ENCODE measurements at regions not wholly inside any gene's neighbourhood (a gene's known extent, or its start where the extent isn't known, plus 50 kb on each side); places are given as distances from the start of the nearest gene placed in this dataset.

DNA sequence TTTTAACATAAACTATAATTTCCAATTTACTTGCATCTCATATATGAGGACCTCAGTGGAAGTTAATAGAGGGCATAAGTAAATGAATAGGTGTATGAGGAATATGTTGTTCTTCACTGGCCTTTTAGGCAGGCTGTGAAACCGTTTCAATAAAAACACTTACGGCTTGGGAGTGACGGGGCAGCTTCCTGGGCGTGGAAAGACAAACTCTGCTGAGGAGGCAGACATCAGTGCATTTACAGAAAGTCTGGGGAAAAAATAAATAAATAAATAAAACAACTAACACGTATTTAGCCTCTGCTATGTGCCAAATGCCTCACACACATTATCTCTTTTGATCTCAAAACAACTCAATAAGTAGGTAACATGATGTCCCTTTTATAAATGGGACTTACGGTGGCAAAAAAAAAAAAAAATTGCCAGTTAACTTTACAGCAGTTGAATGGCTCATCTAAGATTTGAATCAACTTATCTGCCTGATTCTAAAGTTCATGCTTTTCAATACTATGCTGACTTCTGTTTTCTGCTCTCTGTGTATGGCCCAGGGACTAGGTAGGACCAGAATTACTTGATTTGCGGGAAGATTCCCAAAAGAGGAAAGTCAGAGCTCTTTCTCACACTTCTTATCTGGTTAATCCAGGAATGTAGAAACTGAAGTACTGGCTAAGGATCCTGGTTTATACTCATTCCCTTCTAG, 77.5 kb upstream of the LRATD1 start:
- TF ChIP-seq NFE2 (IDR thresholded peaks at IDR 0.05; ENCODE audit: low read depth): no peak
- TF ChIP-seq, protein P1, sequence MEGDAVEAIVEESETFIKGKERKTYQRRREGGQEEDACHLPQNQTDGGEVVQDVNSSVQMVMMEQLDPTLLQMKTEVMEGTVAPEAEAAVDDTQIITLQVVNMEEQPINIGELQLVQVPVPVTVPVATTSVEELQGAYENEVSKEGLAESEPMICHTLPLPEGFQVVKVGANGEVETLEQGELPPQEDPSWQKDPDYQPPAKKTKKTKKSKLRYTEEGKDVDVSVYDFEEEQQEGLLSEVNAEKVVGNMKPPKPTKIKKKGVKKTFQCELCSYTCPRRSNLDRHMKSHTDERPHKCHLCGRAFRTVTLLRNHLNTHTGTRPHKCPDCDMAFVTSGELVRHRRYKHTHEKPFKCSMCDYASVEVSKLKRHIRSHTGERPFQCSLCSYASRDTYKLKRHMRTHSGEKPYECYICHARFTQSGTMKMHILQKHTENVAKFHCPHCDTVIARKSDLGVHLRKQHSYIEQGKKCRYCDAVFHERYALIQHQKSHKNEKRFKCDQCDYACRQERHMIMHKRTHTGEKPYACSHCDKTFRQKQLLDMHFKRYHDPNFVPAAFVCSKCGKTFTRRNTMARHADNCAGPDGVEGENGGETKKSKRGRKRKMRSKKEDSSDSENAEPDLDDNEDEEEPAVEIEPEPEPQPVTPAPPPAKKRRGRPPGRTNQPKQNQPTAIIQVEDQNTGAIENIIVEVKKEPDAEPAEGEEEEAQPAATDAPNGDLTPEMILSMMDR (IDR thresholded peaks at IDR 0.05 in 2 of 3, conservative IDR thresholded peaks at IDR 0.05 in 1 of 3; ENCODE audit: insufficient read depth in 2 of 3, low read depth in 1 of 3, low read length in 3 of 3): no peak
- TF ChIP-seq SP2 (IDR thresholded peaks at IDR 0.05; ENCODE audit: extremely low read depth, low read depth, low read length, poor library complexity, severe bottlenecking): no peak
- TF ChIP-seq ESRRA (IDR thresholded peaks at IDR 0.05; ENCODE audit: borderline replicate concordance, low read depth): no peak
- TF ChIP-seq, protein P2, sequence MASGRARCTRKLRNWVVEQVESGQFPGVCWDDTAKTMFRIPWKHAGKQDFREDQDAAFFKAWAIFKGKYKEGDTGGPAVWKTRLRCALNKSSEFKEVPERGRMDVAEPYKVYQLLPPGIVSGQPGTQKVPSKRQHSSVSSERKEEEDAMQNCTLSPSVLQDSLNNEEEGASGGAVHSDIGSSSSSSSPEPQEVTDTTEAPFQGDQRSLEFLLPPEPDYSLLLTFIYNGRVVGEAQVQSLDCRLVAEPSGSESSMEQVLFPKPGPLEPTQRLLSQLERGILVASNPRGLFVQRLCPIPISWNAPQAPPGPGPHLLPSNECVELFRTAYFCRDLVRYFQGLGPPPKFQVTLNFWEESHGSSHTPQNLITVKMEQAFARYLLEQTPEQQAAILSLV (tag; IDR thresholded peaks at IDR 0.05): no peak
- TF ChIP-seq TBP (optimal IDR thresholded peaks at IDR 0.05; ENCODE audit: low read depth, low read length): no peak
- TF ChIP-seq KDM4B (IDR thresholded peaks at IDR 0.05; ENCODE audit: borderline replicate concordance in 2 of 2, low read depth in 1 of 2): no peak
- TF ChIP-seq ZNF707 (CRISPR knock-in tag; conservative IDR thresholded peaks at IDR 0.05): no peak
- TF ChIP-seq NR3C1 (CRISPR knock-in tag; IDR thresholded peaks at IDR 0.05): no peak
- TF ChIP-seq PRPF4 (IDR thresholded peaks at IDR 0.05; ENCODE audit: insufficient read depth, low read depth, low read length, poor library complexity, severe bottlenecking): no peak
- no peak for TF ChIP-seq ETV6 (IDR thresholded peaks at IDR 0.05; ENCODE audit: borderline replicate concordance in 1 of 2, low read depth in 2 of 2, low read length in 1 of 2)
- no peak for TF ChIP-seq ETV6 (CRISPR knock-in tag; IDR thresholded peaks at IDR 0.05; ENCODE audit: borderline replicate concordance)
- no peak for TF ChIP-seq EZH2 (IDR thresholded peaks at IDR 0.05; ENCODE audit: borderline replicate concordance, low read depth, low read length)
- no peak for TF ChIP-seq TBL1XR1 (IDR thresholded peaks at IDR 0.05; ENCODE audit: low read length in 2 of 2)
